GM18511 (cell line): ENCODE measurements at regions not wholly inside any gene's neighbourhood (a gene's known extent, or its start where the extent isn't known, plus 50 kb on each side); places are given as distances from the start of the nearest gene placed in this dataset.

Experiments
- ATAC-seq: cut with Tn5 transposase; IDR thresholded peaks from one replicate; pipeline ENCODE4 v1.9.1; 2021; ENCODE audit warnings: mild to moderate bottlenecking, moderate library complexity; ENCODE audit not compliant: unreplicated experiment

DNA sequence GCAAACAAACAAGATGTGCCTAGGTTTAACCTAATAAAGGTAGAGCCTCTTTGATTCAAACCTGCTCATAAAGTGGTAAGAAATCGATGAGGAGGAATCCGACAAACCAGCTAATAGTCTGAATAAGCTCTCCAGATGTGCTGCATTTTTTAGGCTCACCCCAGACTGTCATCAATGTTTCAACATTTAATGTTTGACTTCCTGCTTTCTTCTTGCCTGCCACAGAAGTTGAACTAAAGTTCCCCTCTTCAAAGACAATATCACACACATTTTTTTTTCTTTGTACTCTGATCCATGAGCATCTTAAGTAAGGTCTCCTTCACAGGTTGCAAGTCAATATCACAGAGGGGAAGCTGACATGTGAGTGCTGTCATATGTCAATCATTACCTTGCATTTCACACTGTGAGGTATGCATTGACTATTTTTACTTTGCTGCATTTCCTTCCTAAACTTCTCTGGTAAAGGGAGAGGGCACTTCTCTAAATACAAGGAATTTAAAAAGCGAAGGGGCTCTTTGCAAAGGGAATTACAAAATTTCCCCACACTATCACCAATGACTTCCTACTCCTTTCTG, 172.3 kb upstream of the MCTP2 start:
- no peak for ATAC-seq

DNA sequence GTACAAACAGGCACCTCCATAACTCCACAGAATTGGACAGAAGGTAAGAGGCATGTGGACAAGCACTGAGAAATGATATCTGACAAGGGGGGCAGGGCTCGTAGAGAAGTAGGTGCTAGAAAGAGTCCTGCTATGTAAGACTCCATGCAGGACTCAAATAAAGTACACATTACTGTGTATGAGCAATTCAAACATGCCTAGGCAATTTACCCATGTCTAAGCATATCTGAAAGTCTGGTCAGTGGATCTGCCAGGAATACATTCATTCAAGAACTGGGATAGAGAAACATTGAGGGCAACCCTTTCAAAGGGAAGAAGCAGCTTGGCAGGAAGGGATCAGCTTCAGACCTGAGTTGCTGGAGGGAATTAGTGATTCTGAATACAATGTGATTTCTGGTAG, 174.1 kb upstream of the MCTP2 start:
- no peak for ATAC-seq

DNA sequence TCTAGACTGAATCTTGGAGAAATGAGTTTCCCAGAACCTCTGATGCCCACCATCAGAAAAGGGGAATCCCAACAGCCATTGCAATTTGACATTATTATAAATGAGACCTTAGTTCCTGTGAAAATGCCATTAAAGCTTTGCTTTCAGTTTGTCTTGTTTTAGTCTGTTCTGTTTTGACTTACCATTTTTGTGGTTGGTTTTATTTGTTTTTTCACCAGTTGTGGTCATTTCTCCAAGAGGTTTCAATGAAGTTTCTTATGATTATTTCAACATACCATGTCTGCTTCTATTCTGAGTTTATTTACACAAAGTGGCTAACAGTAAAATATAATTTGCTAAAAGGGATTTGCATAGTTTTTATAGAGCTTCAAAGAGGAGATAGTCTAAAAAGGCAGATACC, 175.0 kb upstream of the MCTP2 start:
- no peak for ATAC-seq

DNA sequence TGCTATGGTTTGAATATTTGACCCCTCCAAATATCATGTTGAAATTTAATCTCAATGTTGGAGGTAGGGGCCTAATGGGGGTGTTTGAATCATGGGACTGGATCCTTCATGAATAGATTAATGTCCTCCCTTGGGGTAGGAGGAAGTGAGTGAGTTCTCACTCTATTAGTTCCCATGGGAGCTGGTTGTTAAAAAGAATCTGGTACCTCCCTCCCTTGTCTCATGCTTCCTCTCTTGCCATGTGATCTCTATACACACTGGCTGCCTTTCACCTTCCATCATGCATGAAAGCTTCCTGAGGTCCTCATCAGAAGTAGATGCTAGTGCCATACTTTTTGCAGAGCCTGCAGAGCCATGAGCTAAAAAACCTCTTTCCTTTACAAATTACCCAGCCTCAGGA, 177.7 kb upstream of the MCTP2 start:
- ATAC-seq = no peak

DNA sequence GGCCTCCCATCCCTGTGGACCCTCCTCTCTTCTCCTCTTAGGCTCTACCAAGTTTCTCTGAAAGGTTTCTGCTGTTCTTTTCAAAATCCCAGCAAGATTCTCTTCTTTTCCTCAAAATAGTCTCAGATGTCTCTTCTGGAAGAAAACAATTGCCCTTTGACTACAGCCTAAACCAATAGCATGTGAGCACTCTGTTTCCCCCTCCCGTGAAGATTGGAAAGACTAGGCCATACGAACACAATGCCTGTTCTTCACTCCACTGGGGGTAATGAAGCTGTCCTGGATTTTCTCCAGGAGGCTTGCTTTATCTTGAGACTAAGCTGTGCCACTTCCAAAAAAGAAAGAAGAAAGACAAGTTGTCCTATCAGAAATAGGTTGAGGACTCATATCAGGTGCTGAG, 178.7 kb upstream of the MCTP2 start:
- no peak for ATAC-seq

DNA sequence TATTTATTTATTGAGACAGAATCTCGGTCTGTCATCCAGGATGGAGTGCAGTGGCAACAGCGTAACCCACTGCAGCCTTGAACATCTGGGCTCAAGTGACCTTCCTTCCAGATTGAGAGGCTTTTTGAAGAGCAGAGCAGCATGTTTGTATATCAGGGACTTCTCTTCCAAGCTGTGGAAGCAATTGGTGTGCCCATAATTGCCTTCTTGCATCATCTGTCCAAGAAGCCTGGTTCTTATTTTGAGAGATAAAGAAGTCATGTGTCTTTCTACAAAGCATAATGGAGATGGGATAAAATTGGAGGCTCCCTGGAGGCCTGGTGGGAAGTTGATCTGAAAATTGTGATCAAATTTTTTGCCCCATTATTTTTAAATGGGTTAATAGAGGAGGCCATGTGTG, 183.8 kb upstream of the MCTP2 start:
- no peak for ATAC-seq

DNA sequence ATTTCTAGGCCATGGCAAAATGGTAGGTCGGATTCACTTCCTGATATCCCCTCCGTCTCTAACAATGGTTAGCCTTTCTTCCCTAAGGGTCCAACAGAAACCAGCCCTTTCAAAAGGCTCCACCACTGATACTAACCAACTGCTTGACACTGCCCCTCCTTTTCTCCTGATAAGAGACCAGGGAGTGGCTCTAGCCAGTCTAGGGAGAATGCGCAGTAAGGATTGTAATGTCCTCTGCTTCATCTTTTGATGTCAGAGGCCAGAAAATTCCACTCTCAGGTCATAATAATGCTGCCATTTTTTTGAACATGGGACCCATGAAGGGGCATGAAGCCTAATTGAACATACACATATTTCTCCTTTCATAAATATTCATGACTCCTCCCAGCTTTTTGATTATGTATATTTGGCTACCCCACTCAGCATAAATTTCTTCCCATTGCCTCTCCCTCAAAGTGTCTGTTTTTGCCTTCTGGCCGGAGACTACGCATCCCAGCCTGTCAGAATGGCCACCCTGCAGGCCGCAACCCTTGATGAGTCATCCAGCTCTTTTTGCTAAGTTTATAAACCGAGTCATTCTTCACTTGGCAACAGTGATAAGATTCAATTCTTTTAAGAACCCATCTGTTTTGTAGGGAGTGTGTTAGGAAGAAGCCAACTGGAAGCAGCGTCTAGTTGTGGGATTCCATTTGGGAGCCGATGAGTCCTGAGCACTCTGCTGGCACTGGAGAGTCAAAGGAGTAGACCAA, 189.0 kb upstream of the MCTP2 start:
- ATAC-seq = no peak

DNA sequence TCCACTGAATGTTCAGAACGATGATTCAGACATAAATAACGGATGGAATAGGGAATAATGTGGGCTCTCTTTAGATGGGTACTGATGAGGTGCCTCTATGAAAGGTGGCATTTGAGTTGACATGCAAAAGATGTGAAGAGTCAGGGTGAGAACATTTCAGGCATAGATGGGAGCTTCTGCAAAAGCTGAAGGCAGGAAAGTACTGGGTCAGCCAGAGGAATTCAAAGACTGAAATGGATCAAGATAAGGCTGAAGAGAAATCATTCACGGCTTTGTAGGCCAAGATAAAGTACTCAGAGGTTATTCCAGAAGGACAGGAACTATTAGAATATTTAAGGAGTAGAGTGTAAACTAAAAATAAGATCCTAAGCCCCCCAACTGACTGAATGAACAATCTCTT, 189.6 kb upstream of the MCTP2 start:
- no peak for ATAC-seq

DNA sequence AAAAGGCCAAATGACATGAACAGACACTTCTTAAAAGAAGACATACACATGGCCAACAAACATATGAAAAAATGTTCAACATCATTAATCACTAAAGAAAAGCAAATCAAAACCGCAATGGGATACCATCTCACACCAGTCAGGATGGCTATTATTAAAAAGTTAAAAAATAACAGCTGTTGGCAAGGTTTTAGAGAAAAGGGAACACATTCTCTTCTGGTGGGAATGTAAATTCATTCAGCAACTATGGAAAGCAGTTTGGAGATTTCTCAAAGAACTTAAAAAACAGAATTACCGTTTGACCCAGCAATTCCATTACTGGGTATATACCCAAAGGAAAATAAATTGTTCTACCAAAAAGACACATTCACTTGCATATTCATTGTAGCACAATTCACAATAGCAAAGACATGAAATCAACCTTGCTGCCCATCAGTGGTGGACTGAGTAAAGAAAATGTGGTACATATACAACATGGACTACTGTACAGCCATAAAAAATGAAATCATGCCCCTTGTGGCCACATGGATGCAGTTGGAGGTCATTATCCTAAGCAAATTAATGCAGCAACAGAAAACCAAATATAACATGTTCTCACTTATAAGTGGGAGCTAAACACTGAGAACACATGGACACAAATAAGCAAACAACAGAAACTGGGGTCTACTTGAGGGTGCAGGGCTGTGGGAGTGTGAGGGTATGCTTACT, 190.7 kb upstream of the MCTP2 start:
- no peak for ATAC-seq

DNA sequence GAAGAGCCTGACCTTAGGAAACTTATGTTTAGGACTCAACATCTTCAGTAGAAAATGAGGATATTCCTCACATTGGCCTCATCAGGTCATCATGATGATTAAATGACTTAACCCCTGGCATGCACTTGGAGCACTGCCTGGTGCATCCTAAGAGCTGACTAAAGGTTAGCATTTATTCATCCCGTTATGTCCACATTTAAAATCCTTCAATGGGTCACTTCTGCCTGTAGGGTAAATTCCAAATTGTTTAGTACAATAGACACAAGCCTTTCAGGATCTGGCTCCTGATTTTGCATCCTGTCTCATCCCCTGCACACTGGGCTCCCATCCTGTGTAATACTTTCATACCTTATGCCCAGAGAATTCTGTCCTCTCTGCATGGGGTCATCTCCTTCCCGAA, 195.2 kb upstream of the MCTP2 start:
- no peak for ATAC-seq

DNA sequence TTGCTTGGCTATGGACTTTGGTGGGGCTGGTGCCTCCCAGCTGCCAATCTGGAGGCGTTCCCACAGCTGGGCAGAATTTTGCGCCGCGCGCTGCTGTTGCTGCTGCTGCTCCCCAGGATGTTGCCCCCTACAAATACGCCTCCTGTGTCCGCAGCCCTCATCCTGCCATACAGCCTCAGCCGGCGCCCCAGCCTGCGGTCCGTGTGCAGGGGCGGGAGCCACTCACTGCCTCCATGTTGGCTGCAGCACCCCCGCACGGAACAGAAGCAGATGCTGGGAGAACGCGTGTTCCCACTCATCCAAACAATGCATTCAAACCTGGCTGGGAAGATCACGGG, 197.7 kb upstream of the MCTP2 start:
- no peak for ATAC-seq

DNA sequence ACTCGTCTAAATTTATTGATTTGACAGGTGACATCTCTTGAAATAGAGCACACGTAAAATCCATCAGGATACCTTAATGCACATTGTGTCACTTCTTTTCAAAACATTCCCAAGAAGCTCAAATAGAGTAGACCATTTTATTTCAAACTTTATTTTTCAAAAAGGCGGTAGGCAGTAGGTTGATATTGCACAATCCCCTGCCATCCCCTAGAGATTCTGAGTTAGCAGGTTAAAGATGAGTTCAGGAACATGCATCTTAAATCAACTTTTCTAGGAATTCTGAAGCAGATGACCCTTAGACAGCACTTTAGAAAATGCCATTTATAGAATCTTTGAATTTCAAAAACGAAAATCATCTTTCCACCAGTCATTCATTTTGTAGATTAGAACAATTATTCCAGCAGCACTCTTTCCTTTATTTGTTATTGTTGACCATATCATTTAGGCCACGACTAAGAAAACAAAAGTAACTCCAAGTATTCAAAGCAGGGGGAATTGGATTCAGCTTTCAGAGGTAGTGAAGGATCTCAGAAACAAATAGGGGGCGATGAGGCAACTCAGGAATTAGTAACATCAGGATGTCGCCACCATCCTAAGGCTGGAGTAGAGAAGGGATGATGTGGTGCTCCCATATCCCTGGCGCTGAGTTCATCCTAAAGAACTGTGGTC, 198.2 kb upstream of the MCTP2 start:
- no peak for ATAC-seq

DNA sequence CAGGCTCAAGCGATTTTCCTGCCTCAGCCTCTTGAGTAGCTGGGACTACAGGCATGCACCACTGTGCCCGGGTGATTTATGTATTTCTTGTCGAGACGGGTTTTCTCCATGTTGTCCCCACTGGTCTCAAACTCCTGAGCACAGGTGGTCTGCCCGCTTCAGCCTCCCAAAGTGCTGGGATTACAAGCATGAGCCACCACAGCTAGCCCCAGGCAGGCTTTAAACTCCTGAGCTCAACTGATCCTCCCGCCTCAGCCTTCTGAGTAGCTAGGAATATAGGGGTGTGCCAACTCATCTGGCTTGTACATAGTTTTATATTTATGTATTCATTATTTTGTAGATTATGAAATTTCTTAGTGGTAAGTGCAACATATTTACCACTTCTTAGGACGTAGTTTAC, 198.8 kb upstream of the MCTP2 start:
- ATAC-seq = no peak

DNA sequence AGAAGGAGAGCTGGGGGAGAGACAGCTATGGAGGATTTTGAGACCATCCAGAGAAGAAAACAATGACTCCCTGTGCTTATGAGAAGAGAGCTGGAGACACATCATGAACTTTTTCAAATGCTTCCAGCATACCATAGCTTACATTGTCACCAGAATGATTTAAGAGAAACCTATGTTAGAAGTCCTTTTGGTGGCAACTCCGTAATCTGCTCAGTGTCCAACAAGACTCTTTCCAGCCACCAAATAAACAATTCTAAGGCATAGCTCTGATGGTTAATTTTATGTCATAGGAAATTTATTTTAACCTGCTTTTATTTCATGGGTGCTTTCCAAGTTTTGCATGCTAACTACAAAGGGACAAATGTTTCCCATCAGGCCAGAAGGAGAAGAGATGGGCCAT, 200.3 kb upstream of the MCTP2 start:
- no peak for ATAC-seq

DNA sequence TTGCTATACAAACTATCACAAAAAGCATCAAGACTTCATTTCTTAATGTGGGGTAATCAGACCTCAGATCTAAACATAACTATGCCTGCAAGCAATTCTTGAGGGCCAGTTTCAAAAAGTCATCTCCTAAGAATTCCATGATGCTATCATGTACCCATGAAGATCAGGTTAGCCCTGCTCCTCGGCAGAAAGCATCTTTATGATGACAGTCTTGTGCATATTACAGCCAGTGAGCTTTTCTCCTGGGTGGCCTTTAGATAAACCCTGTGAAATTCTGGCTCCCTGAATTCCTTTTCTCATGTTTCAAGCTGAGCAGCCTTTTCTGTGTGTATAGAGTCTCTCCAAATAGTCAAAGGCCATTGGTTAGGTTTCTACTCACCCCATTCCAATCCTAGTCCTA, 201.9 kb upstream of the MCTP2 start:
- no peak for ATAC-seq

DNA sequence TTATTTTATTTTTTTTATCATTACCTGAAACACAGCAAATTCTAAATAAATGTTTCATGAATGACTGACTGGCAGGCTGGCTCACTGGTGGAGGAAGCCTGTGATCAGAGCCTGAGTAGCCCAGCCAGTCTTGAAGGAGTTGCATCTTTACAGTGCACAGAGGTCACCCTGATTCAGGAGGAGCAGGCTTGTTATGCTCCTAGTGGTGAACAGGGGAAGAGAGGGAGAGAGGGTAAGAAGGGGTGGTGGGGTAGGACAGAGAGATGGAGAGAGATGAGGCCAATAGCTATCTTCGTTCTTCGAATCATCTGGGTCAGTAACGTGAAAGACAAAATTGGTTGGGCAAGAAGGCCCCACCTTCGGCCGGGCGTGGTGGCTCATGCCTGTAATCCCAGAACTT, 202.6 kb upstream of the MCTP2 start:
- ATAC-seq = no peak

DNA sequence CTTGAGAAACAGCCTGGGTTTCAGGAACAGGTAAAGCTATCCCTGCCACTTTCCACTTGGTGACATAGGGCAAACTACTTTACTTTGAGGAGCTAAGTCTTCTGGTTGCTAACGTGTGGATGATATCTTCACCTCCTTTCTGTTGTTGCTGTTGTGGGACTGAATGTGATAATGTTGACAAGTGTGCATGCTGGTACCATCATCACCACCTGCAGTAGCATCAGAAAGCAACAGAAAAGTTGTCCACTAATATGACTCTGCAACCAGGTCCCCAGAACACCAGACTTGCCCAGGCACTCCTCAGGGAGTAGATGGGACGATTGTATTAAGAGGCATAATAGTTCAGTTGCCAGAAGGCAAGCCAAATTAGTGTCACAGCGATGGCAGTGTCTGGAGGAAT, 203.2 kb upstream of the MCTP2 start:
- no peak for ATAC-seq

DNA sequence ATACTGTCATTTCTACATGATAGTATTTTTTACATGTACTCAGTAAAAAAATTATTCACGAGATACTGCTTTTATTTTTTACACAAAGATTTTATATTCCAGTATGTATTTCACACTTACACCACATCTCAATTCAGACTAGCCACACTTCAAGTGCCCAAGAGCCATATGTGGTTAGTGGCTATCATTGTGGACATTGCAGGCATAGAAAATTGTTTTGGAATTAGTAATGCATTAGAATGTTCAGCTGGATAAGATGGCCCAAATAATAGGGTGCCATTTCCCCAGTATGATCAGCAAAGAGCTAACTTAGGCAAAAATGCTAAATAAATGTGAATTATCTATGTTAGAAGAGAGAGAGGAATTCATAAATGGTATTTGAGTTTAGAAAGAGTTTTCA, 203.8 kb upstream of the MCTP2 start:
- no peak for ATAC-seq

DNA sequence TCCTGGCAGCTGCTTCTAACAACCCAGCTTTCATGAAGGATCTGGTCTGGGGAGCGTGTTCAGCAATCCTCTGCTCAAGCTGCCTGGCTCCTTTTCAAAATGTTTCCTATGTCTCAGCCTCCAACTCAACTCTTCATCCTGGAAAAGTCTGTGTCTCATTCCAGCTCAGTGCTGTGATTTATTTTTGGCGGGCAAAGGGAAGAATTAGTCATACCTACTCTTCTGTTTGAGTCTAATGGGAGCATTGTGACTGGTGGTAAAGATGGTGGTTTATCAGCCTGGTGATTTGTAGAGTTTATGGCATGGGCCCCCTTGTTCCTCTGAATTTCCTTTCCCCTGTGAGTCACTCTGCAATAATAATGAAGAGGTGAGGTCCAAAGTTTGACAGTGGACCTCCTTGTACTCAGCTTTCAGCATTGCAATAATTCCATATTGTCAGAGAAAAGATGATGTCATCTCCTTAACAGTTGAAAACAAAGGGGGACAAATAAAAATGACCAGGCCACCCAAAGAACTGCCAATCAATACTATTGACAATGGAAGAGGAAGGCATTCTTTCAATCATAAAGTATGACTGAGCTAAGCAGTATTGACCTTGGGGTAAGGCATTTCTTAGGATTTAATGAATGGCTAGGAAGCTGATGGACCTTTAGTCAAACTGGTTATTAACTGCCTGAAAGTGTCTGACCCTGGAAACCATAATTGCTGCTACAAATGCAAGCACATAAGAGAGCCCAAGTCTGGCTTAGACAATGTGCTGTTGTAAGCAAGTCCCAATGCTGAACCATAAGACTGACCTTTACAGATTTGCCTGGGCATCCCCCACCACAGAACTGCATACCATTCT, 204.7 kb upstream of the MCTP2 start:
- no peak for ATAC-seq

DNA sequence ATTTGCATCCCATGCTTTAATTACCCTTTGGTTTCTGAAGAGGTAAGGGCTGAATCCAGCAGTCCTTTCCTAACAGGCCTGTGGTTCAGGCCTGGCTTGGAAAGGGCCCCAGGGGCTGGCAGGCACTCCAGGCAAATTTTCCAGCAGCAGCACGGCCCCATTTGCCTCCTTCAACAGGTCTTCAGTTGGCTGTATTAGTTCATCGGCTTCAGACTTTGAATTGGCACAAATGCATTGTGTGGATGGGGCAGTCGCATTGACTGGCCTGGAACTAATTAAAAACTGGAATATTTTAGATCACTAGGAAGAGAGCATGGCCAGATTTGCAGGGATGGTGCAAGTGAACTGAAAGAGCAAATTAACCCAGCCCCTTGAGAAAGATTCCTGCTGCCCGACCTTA, 207.8 kb upstream of the MCTP2 start:
- no peak for ATAC-seq
